Common myeloid progenitor, CD34-positive (primary cell): ENCODE measurements at regions not wholly inside any gene's neighbourhood (a gene's known extent, or its start where the extent isn't known, plus 50 kb on each side); places are given as distances from the start of the nearest gene placed in this dataset.

Source experiments
- CTCF ChIA-PET: fragments of 350-600 bp; sonication (Branson Sonifier 250); formaldehyde crosslinking; loops from one replicate; lab custom pipeline; 2021; ENCODE audit warnings: antibody characterized with exemption; lab: Charles Lee
- POLR2A ChIA-PET: fragments of 350-600 bp; sonication (Branson Sonifier 250); formaldehyde crosslinking; loops from one replicate; lab custom pipeline; 2021; ENCODE audit warnings: antibody characterized with exemption; lab: Charles Lee
- DNase-seq, 3 donors: peaks; one replicate each; pipeline versions ENCODE4 v3.0.0 to v3.0.0-alpha.2; 2013
- H3K27ac ChIP-seq, 2 experiments: 1 replicate in 1 of 2; 2 replicates in 1 of 2; pipeline ENCODE4 v1.7.0; 2013; ENCODE audit warnings: inconsistent platforms in 2 of 2, low read length in 2 of 2, mild to moderate bottlenecking in 2 of 2, low read depth in 1 of 2, moderate library complexity in 1 of 2; ENCODE audit not compliant: severe bottlenecking in 2 of 2, insufficient read depth in 1 of 2, poor library complexity in 1 of 2
- H3K27me3 ChIP-seq, 5 experiments: replicated peaks in 2 of 5; 1 replicate in 3 of 5; 2 replicates in 2 of 5; pipeline versions ENCODE4 v1.6.1 to v1.7.0; 2013; ENCODE audit warnings: low read length in 4 of 5, mild to moderate bottlenecking in 2 of 5, moderate library complexity in 2 of 5, inconsistent platforms in 1 of 5; ENCODE audit not compliant: insufficient read depth in 5 of 5, control insufficient read depth in 4 of 5
- H3K36me3 ChIP-seq, 4 experiments: 1 replicate in 2 of 4; 2 replicates in 2 of 4; pipeline versions ENCODE4 v1.6.1 to v1.7.0; 2013; ENCODE audit warnings: low read length in 3 of 4, control low read depth in 1 of 4, mild to moderate bottlenecking in 1 of 4; ENCODE audit not compliant: control insufficient read depth in 4 of 4, insufficient read depth in 4 of 4
- H3K4me1 ChIP-seq, 4 experiments: 1 replicate in 3 of 4; 2 replicates in 1 of 4; pipeline versions ENCODE4 v1.6.1 to v1.7.1; 2013; ENCODE audit warnings: low read length in 3 of 4, mild to moderate bottlenecking in 3 of 4, control low read depth in 1 of 4, inconsistent platforms in 1 of 4, moderate library complexity in 1 of 4; ENCODE audit not compliant: control insufficient read depth in 4 of 4, insufficient read depth in 4 of 4; ENCODE audit errors: control extremely low read depth in 1 of 4
- H3K4me3 ChIP-seq, 7 experiments: 1 replicate in 4 of 7; 2 replicates in 3 of 7; pipeline versions ENCODE4 v1.5.1 to v1.7.0; 2013; ENCODE audit warnings: mild to moderate bottlenecking in 7 of 7, low read length in 6 of 7, moderate library complexity in 6 of 7, inconsistent platforms in 2 of 7, low read depth in 2 of 7, control low read depth in 1 of 7; ENCODE audit not compliant: insufficient read depth in 4 of 7, control insufficient read depth in 1 of 7; ENCODE audit errors: extremely low read depth in 1 of 7
- H3K9me3 ChIP-seq, 5 experiments: 1 replicate in 4 of 5; 2 replicates in 1 of 5; pipeline versions ENCODE4 v1.6.1 to v1.7.1; 2013; ENCODE audit warnings: low read length in 4 of 5, mild to moderate bottlenecking in 2 of 5, inconsistent platforms in 1 of 5, low read depth in 1 of 5, moderate library complexity in 1 of 5; ENCODE audit not compliant: control insufficient read depth in 4 of 5, insufficient read depth in 2 of 5; ENCODE audit errors: control extremely low read depth in 1 of 5
- WGBS: methylation state at CpG from one replicate; pipeline ENCODE4 v1.1.5; 2013; ENCODE audit not compliant: insufficient coverage; 5-methylcytosine and 5-hydroxymethylcytosine counted together

DNA sequence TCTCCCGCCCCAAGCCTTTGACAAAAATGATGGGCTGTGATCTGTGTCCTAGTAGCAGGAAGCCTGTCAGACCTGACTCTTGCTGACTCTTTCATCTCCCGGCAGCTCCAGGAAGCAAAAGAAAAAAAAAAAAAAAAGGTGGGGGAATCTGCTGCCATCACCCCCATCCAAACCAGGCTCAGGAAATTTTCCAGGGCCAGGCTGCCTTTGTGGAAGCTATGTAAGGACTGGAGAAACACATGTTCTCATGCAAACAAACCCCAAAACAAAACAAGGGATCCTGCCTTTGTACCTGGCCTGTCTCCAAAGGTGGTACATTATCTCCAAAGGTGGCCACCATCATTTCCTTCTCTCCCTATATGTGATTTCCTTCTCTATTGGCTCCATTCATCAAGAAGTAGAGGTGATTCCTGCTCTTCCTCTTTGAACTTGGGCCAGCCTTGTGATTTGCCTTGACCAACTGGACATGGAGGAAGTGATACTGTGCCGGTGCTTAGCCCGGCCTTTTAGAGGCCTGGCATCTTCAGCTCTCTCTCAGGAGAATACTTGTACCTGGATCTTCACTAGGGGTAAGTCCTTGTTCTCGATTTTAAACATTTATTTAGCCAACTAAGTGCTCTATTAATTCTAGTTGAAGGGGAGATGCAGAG lies 192.2 kb upstream of the SVIL start:
- Histone ChIP-seq H3K27ac (no peak overlapping the region), H3K9me3 (peaks cover 0 to 12% (median 4%) of the 10 kb centered on the region in 5 experiments), H3K27me3 (no peaks in the 10 kb centered on the region), H3K4me1 (peaks cover 0 to 22% (median 13%) of the 10 kb centered on the region in 4 experiments), H3K4me3 (no peak overlapping the region), H3K36me3 (no peaks in the 10 kb centered on the region)
- no peak for DNase-seq
- ChIA-PET POLR2A (no interaction called here), CTCF (interaction anchor here (0.6 to 2.0 kb wide), 2 partner anchors 13 to 30 kb away, joined by 3 to 6 read pairs; no protein-coding TSS in a partner anchor)
- WGBS = 88% methylated on average over 2 of the region's 5 CpGs

DNA sequence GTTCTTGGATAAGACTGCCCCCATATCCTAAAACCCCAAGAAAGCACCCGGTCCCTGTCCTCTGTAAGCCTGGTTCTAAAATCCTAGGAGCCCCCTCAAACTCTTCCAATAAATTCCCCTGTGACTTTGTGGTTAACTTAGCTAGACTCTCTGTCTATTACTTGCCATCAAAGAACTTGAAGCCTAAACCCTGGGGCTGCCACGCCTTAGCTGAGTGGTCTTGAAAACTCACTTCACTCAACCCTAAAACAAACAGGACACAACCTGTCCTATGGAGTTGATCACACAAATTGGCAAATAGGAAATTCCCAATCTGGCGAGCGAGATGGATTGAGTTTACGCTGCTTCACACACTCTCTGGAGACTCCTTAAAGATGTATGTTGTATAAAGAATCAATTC lies 191.4 kb upstream of the SVIL start:
- POLR2A ChIA-PET = no interaction called here
- WGBS = 89% methylated on average over 2 of the region's 5 CpGs

DNA sequence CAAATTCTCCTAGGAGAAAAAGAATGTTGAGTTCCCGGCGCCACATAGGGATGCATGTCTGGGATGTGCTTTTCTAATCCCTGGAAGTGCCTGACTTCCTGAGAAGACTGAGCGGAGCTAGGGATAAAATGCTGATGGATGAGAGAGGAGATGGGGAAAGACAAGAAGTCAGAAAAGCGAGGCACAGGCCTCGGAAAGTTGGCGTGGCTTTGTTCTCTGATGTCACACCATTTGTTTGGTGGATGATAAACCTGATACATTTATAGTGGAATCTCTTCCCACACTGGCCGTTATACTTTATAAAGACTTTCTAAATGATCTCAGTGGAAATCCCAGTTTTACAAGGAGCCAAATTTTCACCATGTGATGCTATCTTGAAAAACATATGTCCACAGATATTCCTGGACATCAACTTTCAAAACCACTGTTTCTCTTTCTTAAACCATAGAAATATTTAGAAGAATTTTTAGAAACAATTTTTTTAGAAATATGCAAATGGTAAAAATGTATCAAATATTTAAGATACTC lies 188.8 kb upstream of the SVIL start:
- CTCF ChIA-PET = interaction anchor here (0.8 to 3.8 kb wide), 4 partner anchors 11 to 26 kb away, joined by 3 to 15 read pairs (median 4); no protein-coding TSS in a partner anchor
- no peak for DNase-seq
- no peak overlapping the region for H3K27ac ChIP-seq
- no peaks in the 10 kb centered on the region for H3K27me3 ChIP-seq
- WGBS = 95% methylated on average over 3 of the region's 7 CpGs
- POLR2A ChIA-PET = no interaction called here
- peaks cover 0 to 15% (median 7%) of the 10 kb centered on the region in 4 experiments for H3K4me1 ChIP-seq
- H3K4me3 ChIP-seq = no peak overlapping the region
- no peaks in the 10 kb centered on the region for H3K36me3 ChIP-seq
- no peaks in the 10 kb centered on the region for H3K9me3 ChIP-seq

More for the DNA sequence above, 191.4 kb upstream of the SVIL start:
- Histone ChIP-seq H3K27ac (no peak overlapping the region), H3K4me1 (peaks cover 0 to 22% (median 13%) of the 10 kb centered on the region in 4 experiments), H3K36me3 (no peaks in the 10 kb centered on the region), H3K27me3 (no peaks in the 10 kb centered on the region), H3K9me3 (peaks cover 0 to 9% (median 4%) of the 10 kb centered on the region in 5 experiments), H3K4me3 (no peak overlapping the region)
- CTCF ChIA-PET = interaction anchor here (1.8 to 3.8 kb wide), 3 partner anchors 13 to 16 kb away, joined by 5 to 15 read pairs (median 6); no protein-coding TSS in a partner anchor
- no peak for DNase-seq

DNA sequence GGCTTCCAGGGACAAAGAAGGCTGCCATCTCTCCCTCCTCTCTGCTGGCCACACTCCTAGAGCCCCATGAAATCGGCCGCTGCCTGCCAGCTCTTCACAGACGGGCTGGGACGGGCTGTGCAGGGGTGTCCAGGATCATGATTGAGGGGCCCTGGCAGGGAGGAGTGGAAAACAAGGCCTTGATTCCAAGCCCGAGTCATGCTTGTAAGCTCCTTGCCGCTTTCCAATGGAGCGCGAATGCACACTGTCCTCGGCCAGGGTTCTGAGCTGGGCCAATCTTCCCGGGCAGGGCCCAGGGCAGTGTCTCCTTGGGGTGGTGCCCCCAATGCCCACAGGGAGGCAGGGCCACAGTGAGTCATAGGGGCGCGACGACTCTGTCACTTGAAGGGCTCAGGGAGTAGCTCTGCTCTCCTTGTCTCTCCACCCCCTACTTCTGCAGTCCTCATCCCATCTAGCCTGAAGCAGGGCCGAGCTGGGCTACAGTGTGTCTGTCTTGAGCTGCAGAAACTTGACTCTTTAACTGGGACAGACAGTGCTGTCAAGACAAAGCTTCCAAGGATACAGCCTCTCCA lies 186.2 kb upstream of the SVIL start:
- ChIA-PET CTCF (interaction anchor here (1.1 to 1.5 kb wide), 3 partner anchors 9 to 75 kb away, joined by 3 read pairs; no protein-coding TSS in a partner anchor), POLR2A (interaction anchor here (0.6 kb wide), 2 partner anchors 18 to 85 kb away, joined by 3 read pairs; no protein-coding TSS in a partner anchor)
- Histone ChIP-seq H3K4me3 (no peak overlapping the region), H3K27me3 (no peaks in the 10 kb centered on the region), H3K4me1 (peaks cover 0 to 11% (median 2%) of the 10 kb centered on the region in 4 experiments), H3K27ac (no peak overlapping the region), H3K9me3 (no peaks in the 10 kb centered on the region), H3K36me3 (no peaks in the 10 kb centered on the region)
- DNase-seq = no peak
- WGBS = 94% methylated on average over 13 of the region's 14 CpGs

DNA sequence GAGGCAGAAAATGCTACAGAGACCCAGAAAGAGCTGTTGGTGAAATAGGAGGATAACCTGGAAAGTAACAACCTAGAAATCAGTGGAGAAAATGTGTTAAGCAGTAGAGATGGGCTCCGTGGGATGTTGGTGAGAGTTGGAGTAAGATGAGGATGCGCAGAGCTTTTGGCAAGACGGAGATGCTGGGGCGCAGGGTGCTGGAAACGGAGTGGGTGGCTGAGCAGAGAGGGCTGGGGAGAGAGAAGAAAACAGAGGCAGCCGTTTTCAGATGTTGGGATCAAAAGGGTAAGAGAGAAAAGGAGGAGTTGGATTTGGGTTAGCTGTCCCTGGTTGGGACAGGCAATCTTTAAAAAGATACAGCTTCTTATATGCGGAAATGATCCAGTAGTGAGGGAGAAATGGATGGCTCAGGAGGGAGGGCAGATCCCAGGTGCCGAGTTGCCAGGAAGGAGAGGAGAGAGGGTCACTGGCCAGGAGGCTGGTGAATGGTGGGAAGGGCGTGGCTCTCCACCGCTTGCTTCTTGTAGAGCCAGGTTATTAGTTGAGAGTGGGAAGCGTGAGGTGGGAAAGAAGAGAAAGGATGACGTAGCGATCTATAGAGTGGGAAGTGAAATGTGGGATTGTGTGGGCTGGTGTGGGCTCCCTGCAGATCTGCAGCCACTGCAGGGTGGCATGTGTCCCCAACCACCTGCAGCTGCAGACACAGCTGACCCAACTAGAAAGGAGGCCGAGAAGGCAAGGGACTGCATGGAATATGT lies 182.2 kb upstream of the SVIL start:
- no peaks in the 10 kb centered on the region for H3K36me3 ChIP-seq
- no peaks in the 10 kb centered on the region for H3K27me3 ChIP-seq
- no peak overlapping the region for H3K27ac ChIP-seq
- no peaks in the 10 kb centered on the region for H3K9me3 ChIP-seq
- peaks cover 4 to 21% (median 13%) of the 10 kb centered on the region in 4 experiments for H3K4me1 ChIP-seq
- ChIA-PET CTCF (interaction anchor here (0.6 to 1.9 kb wide), 5 partner anchors 8 to 904 kb away, joined by 3 to 6 read pairs (median 3); no protein-coding TSS in a partner anchor), POLR2A (no interaction called here)
- 98% methylated on average over 12 of the region's 14 CpGs for WGBS
- DNase-seq = no peak
- H3K4me3 ChIP-seq = no peak overlapping the region

DNA sequence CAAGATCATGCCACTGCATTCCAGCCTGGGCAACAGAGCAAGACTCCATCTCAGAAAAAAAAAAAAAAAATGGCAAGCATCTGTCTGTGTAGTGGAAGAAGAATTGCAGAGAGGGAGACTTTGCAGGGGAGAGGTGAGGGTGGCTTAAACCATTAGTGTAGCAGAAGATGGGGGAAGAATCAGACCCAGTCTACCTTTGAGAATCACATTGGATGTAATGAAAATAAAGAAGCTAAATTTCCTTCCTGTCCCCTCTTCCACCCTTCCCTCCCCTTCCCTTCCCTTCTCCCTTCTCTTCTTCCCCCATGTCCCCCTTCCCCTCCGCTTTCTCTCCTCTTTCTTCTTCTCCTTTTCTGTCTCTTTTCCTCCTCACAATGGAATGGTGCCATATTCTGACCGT lies 180.8 kb upstream of the SVIL start:
- DNase-seq = no peak
- no peaks in the 10 kb centered on the region for H3K9me3 ChIP-seq
- no peaks in the 10 kb centered on the region for H3K36me3 ChIP-seq
- ChIA-PET POLR2A (no interaction called here), CTCF (interaction anchor here (0.7 to 1.9 kb wide), 5 partner anchors 12 to 182 kb away, joined by 3 to 6 read pairs (median 3); no protein-coding TSS in a partner anchor)
- no peak overlapping the region for H3K4me3 ChIP-seq
- H3K4me1 ChIP-seq = peaks cover 5 to 35% (median 27%) of the 10 kb centered on the region in 4 experiments
- no peak overlapping the region for H3K27ac ChIP-seq
- H3K27me3 ChIP-seq = no peaks in the 10 kb centered on the region
- 100% methylated on average over 1 of the region's 2 CpGs for WGBS
